HTR-8/SVneo (cell line): ENCODE measurements at regions not wholly inside any gene's neighbourhood (a gene's known extent, or its start where the extent isn't known, plus 50 kb on each side); places are given as distances from the start of the nearest gene placed in this dataset.
"Not testable (repeated sequence)": the region's sequence is repeated elsewhere in the genome, so short reads cannot be mapped to it uniquely, and the experiment has no call there.

Experiments used
- DNase-seq: peaks from one replicate; pipeline ENCODE4 v3.0.0; 2011; ENCODE audit warnings: low spot score, mixed read lengths; ENCODE audit not compliant: insufficient read length
- FAIRE-seq: peaks from 2 replicates; lab custom pipeline; 2011; peaks lifted over from hg19 to GRCh38; lab: Jason Lieb, UNC

- DNase-seq (no peak), FAIRE-seq (no peak)
Observed at GRCh38 chr3:162348912-162349311, 852.3 kb downstream of the OTOL1 start.

- FAIRE-seq (no peak), DNase-seq (no peak)
Observed at GRCh38 chr3:162353414-162353813, 856.8 kb downstream of the OTOL1 start.

- FAIRE-seq, result no peak
- no peak for DNase-seq
Observed at GRCh38 chr3:162354356-162354755, 857.7 kb downstream of the OTOL1 start.

- DNase-seq (no peak), FAIRE-seq (no peak)
Observed at GRCh38 chr3:162365066-162365719, 868.6 kb downstream of the OTOL1 start.

- no peak for FAIRE-seq
- DNase-seq, result no peak
Observed at GRCh38 chr3:162366166-162366766, 869.7 kb downstream of the OTOL1 start.

GRCh38 chr3:162367429-162368260 lies 871.0 kb downstream of the OTOL1 start:
- DNase-seq, result no peak
- no peak for FAIRE-seq

GRCh38 chr3:162368417-162368816 lies 871.8 kb downstream of the OTOL1 start:
- FAIRE-seq, result no peak
- DNase-seq, result no peak

- DNase-seq (no peak), FAIRE-seq (no peak)
Observed at GRCh38 chr3:162369306-162369705, 872.7 kb downstream of the OTOL1 start.

GRCh38 chr3:162370141-162370540 lies 873.5 kb downstream of the OTOL1 start:
- FAIRE-seq, result no peak
- DNase-seq, result no peak

GRCh38 chr3:162376761-162377160 lies 880.2 kb downstream of the OTOL1 start:
- FAIRE-seq (no peak), DNase-seq (no peak)

GRCh38 chr3:162377608-162378007 lies 881.0 kb downstream of the OTOL1 start:
- no peak for DNase-seq
- no peak for FAIRE-seq

- DNase-seq (no peak), FAIRE-seq (no peak)
Observed at GRCh38 chr3:162385387-162385786, 888.8 kb downstream of the OTOL1 start.

GRCh38 chr3:162390891-162391290 lies 894.3 kb downstream of the OTOL1 start:
- peak; percentile 42 for DNase-seq
- no peak for FAIRE-seq

- DNase-seq, result peak; percentile 5
- FAIRE-seq, result no peak
Observed at GRCh38 chr3:162391301-162391700, 894.7 kb downstream of the OTOL1 start.

GRCh38 chr3:162395496-162395895 lies 898.9 kb downstream of the OTOL1 start:
- FAIRE-seq (no peak), DNase-seq (no peak)

- FAIRE-seq, result no peak
- no peak for DNase-seq
Observed at GRCh38 chr3:162398554-162398953, 901.9 kb downstream of the OTOL1 start.

GRCh38 chr3:162400697-162401096 lies 904.1 kb downstream of the OTOL1 start:
- peak; percentile 14 for DNase-seq
- no peak for FAIRE-seq

- not testable (repeated sequence) for DNase-seq, FAIRE-seq
Observed at GRCh38 chr3:162411556-162411955, 914.9 kb downstream of the OTOL1 start.

GRCh38 chr3:162421721-162422120 lies 925.1 kb downstream of the OTOL1 start:
- DNase-seq, result no peak
- no peak for FAIRE-seq

GRCh38 chr3:162428192-162428591 lies 931.6 kb downstream of the OTOL1 start:
- no peak for DNase-seq
- FAIRE-seq, result no peak

- DNase-seq (no peak), FAIRE-seq (no peak)
Observed at GRCh38 chr3:162435750-162436149, 939.1 kb downstream of the OTOL1 start.
